GM12892 (cell line): ENCODE measurements at regions not wholly inside any gene's neighbourhood (a gene's known extent, or its start where the extent isn't known, plus 50 kb on each side); places are given as distances from the start of the nearest gene placed in this dataset.

ENCODE experiments used
- DNase-seq: peaks from one replicate; pipeline ENCODE4 v3.0.0; 2011; ENCODE audit not compliant: insufficient read length
- FAIRE-seq: peaks from 2 replicates; lab custom pipeline; 2011; peaks lifted over from hg19 to GRCh38; lab: Jason Lieb, UNC
- POLR2A ChIP-seq: IDR thresholded peaks from 2 replicates; pipeline ENCODE4 v1.6.1; 2011; ENCODE audit warnings: low read depth, low read length, control low read depth
- POLR2AphosphoS5 ChIP-seq: IDR thresholded peaks from 2 replicates; pipeline ENCODE4 v1.6.1; 2011; ENCODE audit warnings: low read depth, low read length, control low read depth
- TAF1 ChIP-seq: IDR thresholded peaks from 2 replicates; pipeline ENCODE4 v1.6.1; 2011; ENCODE audit warnings: low read depth, mild to moderate bottlenecking, control low read depth, low read length, borderline replicate concordance

GRCh38 chr18:39660141-39660540, 2094.5 kb upstream of the CELF4 start:
- no peak for DNase-seq
- FAIRE-seq = no peak
- TF ChIP-seq TAF1 = no peak
- no peak for TF ChIP-seq POLR2A
- TF ChIP-seq POLR2AphosphoS5 = no peak

GRCh38 chr18:39655341-39655740, 2089.7 kb upstream of the CELF4 start:
- FAIRE-seq (no peak), DNase-seq (no peak)
- TF ChIP-seq POLR2AphosphoS5 = no peak
- TF ChIP-seq TAF1 = no peak
- TF ChIP-seq POLR2A = no peak

- DNase-seq = no peak
- TF ChIP-seq POLR2A (no peak), TAF1 (no peak)
- FAIRE-seq = no peak
Observed at GRCh38 chr18:39653221-39653620, 2087.6 kb upstream of the CELF4 start.

GRCh38 chr18:39648616-39649015, 2083.0 kb upstream of the CELF4 start:
- TF ChIP-seq POLR2A (no peak), POLR2AphosphoS5 (no peak), TAF1 (no peak)
- DNase-seq = no peak

GRCh38 chr18:39647627-39648534, 2082.3 kb upstream of the CELF4 start:
- DNase-seq = no peak
- FAIRE-seq = no peak
- TF ChIP-seq TAF1 (no peak), POLR2A (no peak)

More at GRCh38 chr18:39648616-39649015, 2083.0 kb upstream of the CELF4 start:
- FAIRE-seq = no peak

GRCh38 chr18:39638224-39638623, 2072.6 kb upstream of the CELF4 start:
- DNase-seq = no peak
- no peak for TF ChIP-seq POLR2AphosphoS5
- no peak for TF ChIP-seq TAF1
- TF ChIP-seq POLR2A = no peak
- no peak for FAIRE-seq

GRCh38 chr18:39636931-39637330, 2071.3 kb upstream of the CELF4 start:
- TF ChIP-seq TAF1 (no peak), POLR2AphosphoS5 (no peak), POLR2A (no peak)
- DNase-seq (no peak), FAIRE-seq (no peak)

- TF ChIP-seq POLR2AphosphoS5 (no peak), POLR2A (no peak)
- DNase-seq = no peak
- FAIRE-seq = no peak
Observed at GRCh38 chr18:39635966-39636365, 2070.4 kb upstream of the CELF4 start.

DNA sequence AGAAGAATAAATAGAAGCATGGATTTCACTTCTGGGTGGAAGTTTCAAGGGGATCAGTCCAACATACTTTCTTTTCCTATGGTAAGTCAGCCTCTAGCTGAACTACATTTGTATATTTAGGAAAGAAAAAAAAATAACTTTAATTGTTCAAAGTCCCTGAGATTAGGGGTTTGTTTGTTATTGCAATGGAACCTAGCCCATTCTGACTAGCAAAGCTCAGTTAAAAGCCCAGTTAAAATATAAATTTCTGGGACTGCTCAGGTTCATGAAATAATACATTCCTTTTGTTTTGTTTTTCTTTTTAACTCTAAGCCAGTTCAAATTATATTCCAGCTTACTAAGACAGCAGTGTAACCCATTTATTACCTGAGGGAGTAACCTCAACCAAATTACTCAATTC, 2069.6 kb upstream of the CELF4 start:
- TF ChIP-seq POLR2AphosphoS5 (no peak), POLR2A (no peak), TAF1 (no peak)
- no peak for DNase-seq
- FAIRE-seq = no peak

GRCh38 chr18:39627936-39628335, 2062.3 kb upstream of the CELF4 start:
- FAIRE-seq = no peak
- TF ChIP-seq TAF1 (no peak), POLR2A (no peak), POLR2AphosphoS5 (no peak)
- DNase-seq = no peak

DNA sequence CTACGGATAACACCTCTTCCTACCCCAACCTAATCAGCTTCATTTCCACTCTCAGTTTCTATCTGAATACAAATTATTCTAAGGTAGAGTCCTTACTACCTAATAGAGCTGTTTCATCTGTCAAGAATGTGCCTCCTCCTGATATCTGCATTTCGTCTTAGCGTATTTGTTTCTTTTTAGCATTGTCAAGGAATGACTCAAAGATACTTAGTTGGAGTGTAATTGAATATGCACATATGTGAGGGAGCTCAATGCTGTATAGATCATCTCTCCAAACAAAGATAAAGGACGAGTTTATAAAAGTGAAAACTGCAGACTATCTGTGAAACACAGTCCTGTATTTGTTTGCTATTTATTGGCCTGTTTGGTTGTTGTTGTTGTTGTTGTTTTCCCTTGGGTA, 2059.4 kb upstream of the CELF4 start:
- FAIRE-seq = no peak
- no peak for TF ChIP-seq TAF1
- no peak for TF ChIP-seq POLR2A
- TF ChIP-seq POLR2AphosphoS5 = no peak
- DNase-seq = no peak

- TF ChIP-seq POLR2A (no peak), POLR2AphosphoS5 (no peak), TAF1 (no peak)
- no peak for DNase-seq
- no peak for FAIRE-seq
Observed at GRCh38 chr18:39622431-39622830, 2056.8 kb upstream of the CELF4 start.
